Neural cell (in vitro differentiated cells): ENCODE measurements at regions not wholly inside any gene's neighbourhood (a gene's known extent, or its start where the extent isn't known, plus 50 kb on each side); places are given as distances from the start of the nearest gene placed in this dataset.

Source experiments
- H2AFZ ChIP-seq: fragments of 200-600, 300-800 bp; sonication (generic), shearing (Covaris generic); 2 replicates; pipeline ENCODE4 v1.6.0; 2014; ENCODE audit warnings: low read depth, mild to moderate bottlenecking, antibody characterized with exemption, low read length, moderate library complexity
- H3F3A ChIP-seq: fragments of 200-600 bp; shearing (Covaris generic); 2 replicates; pipeline ENCODE4 v1.6.1; 2016; ENCODE audit warnings: mild to moderate bottlenecking, moderate library complexity, mixed read lengths, antibody characterized with exemption, low read length; ENCODE audit not compliant: insufficient read depth, poor library complexity, severe bottlenecking
- H3K27ac ChIP-seq: fragments of 200-600, 300-800 bp; sonication (generic), shearing (Covaris generic); 2 replicates; pipeline ENCODE4 v1.5.1; 2014; ENCODE audit warnings: mild to moderate bottlenecking, low read length, moderate library complexity
- H3K27me3 ChIP-seq: fragments of 300-800, 200-600 bp; sonication (generic), shearing (Covaris generic); 2 replicates; pipeline ENCODE4 v1.6.0; 2014; ENCODE audit warnings: mild to moderate bottlenecking, low read depth, low read length, moderate library complexity; ENCODE audit not compliant: insufficient read depth
- H3K36me3 ChIP-seq: fragments of 300-800, 200-600 bp; sonication (generic), shearing (Covaris generic); 2 replicates; pipeline ENCODE4 v1.5.1; 2014; ENCODE audit warnings: mild to moderate bottlenecking, antibody characterized with exemption, low read length, moderate library complexity; ENCODE audit not compliant: insufficient read depth
- H3K4me2 ChIP-seq: fragments of 300-800, 200-600 bp; sonication (generic), shearing (Covaris generic); 2 replicates; pipeline ENCODE4 v1.6.0; 2014; ENCODE audit warnings: mild to moderate bottlenecking, low read length
- H3K4me3 ChIP-seq: fragments of 300-800, 200-600 bp; sonication (generic), shearing (Covaris generic); 2 replicates; pipeline ENCODE4 v1.5.1; 2014; ENCODE audit warnings: mild to moderate bottlenecking, low read length, moderate library complexity
- H3K79me2 ChIP-seq: fragments of 200-600 bp; shearing (Covaris generic); replicated peaks from 2 replicates; pipeline ENCODE4 v1.6.0; 2014; ENCODE audit warnings: mild to moderate bottlenecking, low read length, moderate library complexity; ENCODE audit not compliant: insufficient read depth
- H3K9ac ChIP-seq: fragments of 300-800, 200-600 bp; sonication (generic), shearing (Covaris generic); 2 replicates; pipeline ENCODE4 v1.6.1; 2016; ENCODE audit warnings: mild to moderate bottlenecking, low read length, mixed read lengths
- H3K9me2 ChIP-seq: fragments of 200-600 bp; shearing (Covaris generic); 2 replicates; pipeline ENCODE4 v1.6.1; 2016; ENCODE audit warnings: mild to moderate bottlenecking, low read length, mixed read lengths; ENCODE audit not compliant: insufficient read depth
- H3K9me3 ChIP-seq: fragments of 200-600, 300-800 bp; sonication (generic), shearing (Covaris generic); 2 replicates; pipeline ENCODE4 v1.6.1; 2016; ENCODE audit warnings: mild to moderate bottlenecking, mixed run types, low read length, moderate library complexity, mixed read lengths
- H4K20me1 ChIP-seq: fragments of 200-600 bp; shearing (Covaris generic); 2 replicates; pipeline ENCODE4 v1.6.1; 2016; ENCODE audit warnings: mild to moderate bottlenecking, mixed run types; ENCODE audit not compliant: insufficient read depth
- CTCF ChIP-seq: fragments of 450-650 bp; IDR thresholded peaks from 2 replicates; pipeline ENCODE4 v1.5.1; 2014; ENCODE audit warnings: antibody characterized with exemption, mild to moderate bottlenecking, moderate library complexity; ENCODE audit not compliant: poor library complexity, severe bottlenecking
- EP300 ChIP-seq: fragments of 450-650 bp; conservative IDR thresholded peaks from 2 replicates; pipeline ENCODE4 v1.6.1; 2014; ENCODE audit warnings: antibody characterized with exemption, mild to moderate bottlenecking, moderate library complexity; ENCODE audit not compliant: poor library complexity, severe bottlenecking
- EZH2 ChIP-seq: fragments of 200-600, 300-800 bp; shearing (Covaris generic), sonication (generic); IDR thresholded peaks from 2 replicates; pipeline ENCODE4 v1.6.1; 2014; ENCODE audit warnings: antibody characterized with exemption, low read length, borderline replicate concordance, mild to moderate bottlenecking; ENCODE audit not compliant: insufficient read depth, poor library complexity, severe bottlenecking
- MXI1 ChIP-seq: fragments of 450-650 bp; conservative IDR thresholded peaks from 2 replicates; pipeline ENCODE4 v1.6.1; 2014; ENCODE audit warnings: antibody characterized with exemption, mild to moderate bottlenecking; ENCODE audit not compliant: poor library complexity, severe bottlenecking
- POLR2AphosphoS5 ChIP-seq: IDR thresholded peaks from 2 replicates; pipeline ENCODE4 v1.6.1; 2012
- RAD21 ChIP-seq: fragments of 450-650 bp; conservative IDR thresholded peaks from 2 replicates; pipeline ENCODE4 v1.6.1; 2014; ENCODE audit warnings: antibody characterized with exemption, mild to moderate bottlenecking, moderate library complexity
- REST ChIP-seq: IDR thresholded peaks from 2 replicates; pipeline ENCODE4 v1.6.1; 2012; ENCODE audit warnings: borderline replicate concordance
- SMC3 ChIP-seq: fragments of 450-650 bp; conservative IDR thresholded peaks from 2 replicates; pipeline ENCODE4 v1.6.1; 2014; ENCODE audit warnings: antibody characterized with exemption, mild to moderate bottlenecking, moderate library complexity; ENCODE audit not compliant: poor library complexity
- TAF1 ChIP-seq: IDR thresholded peaks from 2 replicates; pipeline ENCODE4 v1.6.1; 2012; ENCODE audit warnings: low read depth

GRCh38 chr13:110965755-110966134 lies 50.9 kb upstream of the ANKRD10 start:
- Histone ChIP-seq H3K4me2 (no peak overlapping the region), H3K27ac (no peak overlapping the region), H3K9me3 (peaks cover 3% of the 10 kb centered on the region), H3K4me3 (no peak overlapping the region), H3K36me3 (no peaks in the 10 kb centered on the region), H3K27me3 (no peaks in the 10 kb centered on the region), H3K9ac (no peak overlapping the region), H3F3A (no peaks in the 10 kb centered on the region), H3K9me2 (no peaks in the 10 kb centered on the region), H2AFZ (no peak overlapping the region), H4K20me1 (no peaks in the 10 kb centered on the region), H3K79me2 (no peaks in the 10 kb centered on the region)
- TF ChIP-seq MXI1, result no peak
- no peak for TF ChIP-seq REST
- no peak for TF ChIP-seq EP300
- TF ChIP-seq SMC3, result no peak
- TF ChIP-seq TAF1, result no peak
- no peak for TF ChIP-seq POLR2AphosphoS5
- TF ChIP-seq EZH2, result no peak
- TF ChIP-seq RAD21, result no peak
- no peak for TF ChIP-seq CTCF

GRCh38 chr13:110965038-110965754 lies 50.3 kb upstream of the ANKRD10 start:
- Histone ChIP-seq H3K9ac (no peak overlapping the region), H3K9me2 (no peaks in the 10 kb centered on the region), H3K27ac (no peak overlapping the region), H3K4me3 (no peak overlapping the region), H3K9me3 (peaks cover 3% of the 10 kb centered on the region), H3F3A (no peaks in the 10 kb centered on the region), H2AFZ (no peak overlapping the region), H3K79me2 (no peaks in the 10 kb centered on the region), H3K27me3 (no peaks in the 10 kb centered on the region), H3K36me3 (no peaks in the 10 kb centered on the region), H3K4me2 (no peak overlapping the region), H4K20me1 (no peaks in the 10 kb centered on the region)
- TF ChIP-seq RAD21 (no peak), SMC3 (no peak), MXI1 (no peak), EP300 (no peak), CTCF (no peak), REST (no peak), EZH2 (no peak), TAF1 (no peak), POLR2AphosphoS5 (no peak)
